ENCODE measurements at regions not wholly inside any gene's neighbourhood (a gene's known extent, or its start where the extent isn't known, plus 50 kb on each side); places are given as distances from the start of the nearest gene placed in this dataset.

GRCh38 chrX:137363559-137363958 lies 202.4 kb upstream of the ZIC3 start:
- ChIA-PET POLR2A (no interaction called here), SMC1A (ENCODE audit: uncharacterized antibody, unreplicated experiment) (no interaction called here), RAD21 (ENCODE audit: unreplicated experiment) (no interaction called here), CTCF (no interaction called here)
- Histone ChIP-seq H3K4me2 (ENCODE audit: control insufficient read depth, insufficient read depth) (no peak overlapping the region), H3K9ac (ENCODE audit: control insufficient read depth, insufficient read depth, low read length) (no peak overlapping the region), H3K79me2 (ENCODE audit: control insufficient read depth, insufficient read depth, low read length) (no peaks in the 10 kb centered on the region), H3K9me3 (replicated peaks; ENCODE audit: control insufficient read depth, insufficient read depth, low read length) (no peaks in the 10 kb centered on the region), H3K36me3 (ENCODE audit: control insufficient read depth in 2 of 2, insufficient read depth in 2 of 2, low read length in 1 of 2) (no peaks in the 10 kb centered on the region), H3K4me3 (no peak overlapping the region), H3K27me3 (replicated peaks in 1 of 2; ENCODE audit: control insufficient read depth in 2 of 2, insufficient read depth in 2 of 2, low read length in 1 of 2) (no peaks in the 10 kb centered on the region), H3K4me1 (ENCODE audit: control insufficient read depth, insufficient read depth, low read length) (no peaks in the 10 kb centered on the region), H4K20me1 (ENCODE audit: control insufficient read depth, insufficient read depth) (no peaks in the 10 kb centered on the region), H3K27ac (ENCODE audit: control insufficient read depth, insufficient read depth) (no peak overlapping the region), H2AFZ (ENCODE audit: control insufficient read depth, low read depth, low read length) (no peak overlapping the region)
- ATAC-seq (no peak), FAIRE-seq (no peak), DNase-seq (ENCODE audit: low read depth, low spot score) (no peak)
- no TSS peak for BruUV-seq (replicated peaks)
- TF ChIP-seq SIN3A (IDR thresholded peaks at IDR 0.05; ENCODE audit: low read depth, low read length) (no peak), NFIC (IDR thresholded peaks at IDR 0.05; ENCODE audit: low read depth, low read length) (no peak), SMARCA5 (IDR thresholded peaks at IDR 0.05) (no peak), STAT3 (IDR thresholded peaks at IDR 0.05; ENCODE audit: low read depth, low read length) (no peak), SIX5 (IDR thresholded peaks at IDR 0.05; ENCODE audit: low read depth, low read length, severe bottlenecking) (no peak), KLF5 (IDR thresholded peaks at IDR 0.05; ENCODE audit: partially characterized antibody) (no peak), KAT2A (conservative IDR thresholded peaks at IDR 0.05; ENCODE audit: control insufficient read depth, low read depth, low read length) (no peak), USF1 (IDR thresholded peaks at IDR 0.05; ENCODE audit: borderline replicate concordance, extremely low read length, insufficient read depth, low read depth, low read length) (no peak), RBBP5 (conservative IDR thresholded peaks at IDR 0.05) (no peak), ZNF217 (IDR thresholded peaks at IDR 0.05) (no peak), YBX1 (IDR thresholded peaks at IDR 0.05) (no peak)
- in situ Hi-C loops (cut with MboI): no loop called here
- WGBS (ENCODE audit: insufficient coverage, insufficient replicate concordance, low lambda C conversion rate, missing lambda C conversion rate): 0% methylated on average over 1 of the region's 1 CpG
- intact Hi-C loops (cut with micrococcal nuclease; ENCODE audit: unreplicated experiment): no loop called here
